Suppressor macrophage treated with lipopolysaccharide for 4 hours (primary cell): ENCODE measurements at regions not wholly inside any gene's neighbourhood (a gene's known extent, or its start where the extent isn't known, plus 50 kb on each side); places are given as distances from the start of the nearest gene placed in this dataset.
"Not testable (repeated sequence)": the region's sequence is repeated elsewhere in the genome, so short reads cannot be mapped to it uniquely, and the experiment has no call there.

Source experiments
- DNase-seq: peaks from one replicate; pipeline ENCODE4 v3.0.0-alpha.2; 2020

DNA sequence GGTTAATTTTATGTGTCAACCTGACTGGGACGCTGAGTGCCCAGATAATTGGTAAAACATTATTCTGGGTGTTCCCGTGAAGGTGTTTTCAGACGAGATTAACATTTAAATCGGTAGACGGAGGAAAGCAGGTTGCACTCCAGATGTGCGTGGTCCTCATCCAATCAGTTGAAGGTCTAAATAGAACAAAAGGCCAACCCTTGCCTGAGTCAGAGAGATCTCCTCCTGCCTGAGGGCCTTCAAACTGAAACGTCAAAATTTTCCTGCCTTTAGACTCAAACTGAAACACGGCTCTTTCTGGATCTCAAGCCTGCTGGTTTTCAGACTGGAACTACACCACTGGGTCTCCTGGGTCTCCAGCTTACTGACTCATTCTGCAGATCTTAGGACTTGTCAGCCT lies 70.9 kb downstream of the NPIPA5 start:
- DNase-seq: not testable (repeated sequence)

DNA sequence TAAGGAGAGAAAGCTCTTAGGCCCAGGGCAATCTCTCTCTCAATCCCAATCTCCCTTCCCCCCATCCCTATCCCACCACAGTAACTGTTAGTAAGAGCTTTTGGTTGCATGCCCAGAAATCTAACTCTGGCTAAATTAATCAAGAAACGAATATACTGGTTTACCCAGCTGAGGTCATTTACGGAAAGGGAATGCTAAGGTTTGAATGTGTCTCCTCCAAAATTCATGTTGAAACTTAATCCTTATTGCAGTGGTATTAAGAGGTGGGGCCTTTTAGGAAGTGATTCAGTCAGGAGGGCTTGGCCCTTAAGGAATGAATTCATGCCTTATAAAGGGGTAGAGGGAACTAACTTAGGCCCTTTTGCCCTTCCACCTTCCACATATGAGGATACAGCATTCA lies 72.2 kb downstream of the NPIPA5 start:
- DNase-seq: not testable (repeated sequence)

DNA sequence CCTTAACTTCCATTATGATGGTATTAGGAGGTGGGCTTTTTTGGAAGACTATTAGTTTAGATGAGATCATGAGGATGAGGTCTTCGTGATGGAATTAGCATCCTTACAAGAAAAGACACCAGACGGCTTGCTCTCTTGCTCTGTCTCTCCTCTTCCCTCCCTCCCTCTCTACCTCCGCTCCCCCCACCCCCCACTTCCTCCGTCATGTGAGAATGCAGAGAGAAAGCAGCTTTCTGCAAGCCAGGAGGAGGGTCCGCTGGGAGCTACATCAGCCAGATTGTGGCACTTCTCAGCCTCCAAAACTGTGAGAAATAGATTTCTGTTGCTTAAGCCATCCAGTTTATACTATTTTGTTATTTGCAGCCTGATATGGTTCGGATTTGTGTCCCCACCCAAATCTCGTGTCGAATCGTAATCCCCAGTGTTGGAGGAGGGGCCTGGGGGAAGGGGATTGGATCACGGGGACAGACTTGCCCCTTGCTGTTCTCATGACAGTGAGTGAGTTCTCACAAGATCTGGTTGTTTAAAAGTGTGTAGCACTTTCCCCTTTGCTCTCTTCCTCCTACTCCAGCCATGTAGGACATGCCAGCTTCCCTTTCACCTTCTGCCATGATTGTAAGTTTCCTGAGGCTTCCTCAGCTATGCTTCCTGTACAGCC lies 74.3 kb downstream of the NPIPA5 start:
- DNase-seq: not testable (repeated sequence)

DNA sequence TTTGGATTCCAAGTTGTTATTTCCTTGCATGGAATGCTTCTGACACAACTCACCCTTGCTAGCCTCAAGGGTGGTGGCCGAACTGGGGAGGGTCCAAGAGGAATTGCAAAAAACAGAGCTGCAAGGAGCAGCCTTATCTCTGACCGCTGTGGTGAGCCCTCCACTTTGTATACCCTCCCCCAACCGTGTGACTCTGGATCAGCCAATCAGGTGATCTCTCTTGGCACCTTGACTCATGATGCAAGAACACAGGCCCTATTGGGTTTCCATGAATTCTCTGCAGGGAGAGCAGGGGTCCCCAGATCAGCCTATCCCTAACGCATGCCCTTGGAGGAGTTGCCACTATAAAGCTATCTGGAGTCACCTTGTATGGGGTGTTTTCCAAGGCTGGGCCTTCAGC lies 81.0 kb downstream of the NPIPA5 start:
- DNase-seq: not testable (repeated sequence)

DNA sequence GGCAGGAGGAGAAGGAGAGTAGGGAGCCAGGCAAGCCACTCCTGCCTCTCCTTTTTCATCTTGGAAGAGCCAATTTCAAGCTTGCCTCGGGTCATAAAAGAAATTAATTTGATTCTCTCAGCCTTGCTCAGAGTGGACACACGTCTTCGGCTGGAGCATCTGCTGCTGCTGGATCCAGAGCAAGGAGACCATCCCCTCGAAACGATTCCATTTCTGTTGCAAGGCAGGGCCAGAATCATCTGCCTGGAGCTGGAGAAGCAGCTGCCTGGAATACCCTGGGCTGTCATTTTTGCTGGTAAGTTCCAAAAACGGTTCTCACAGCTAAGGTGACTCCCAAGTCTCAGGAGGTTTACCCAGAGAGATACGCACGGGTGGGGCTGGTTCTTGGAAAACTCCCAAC lies 103.3 kb downstream of the NPIPA5 start:
- DNase-seq: not testable (repeated sequence)

DNA sequence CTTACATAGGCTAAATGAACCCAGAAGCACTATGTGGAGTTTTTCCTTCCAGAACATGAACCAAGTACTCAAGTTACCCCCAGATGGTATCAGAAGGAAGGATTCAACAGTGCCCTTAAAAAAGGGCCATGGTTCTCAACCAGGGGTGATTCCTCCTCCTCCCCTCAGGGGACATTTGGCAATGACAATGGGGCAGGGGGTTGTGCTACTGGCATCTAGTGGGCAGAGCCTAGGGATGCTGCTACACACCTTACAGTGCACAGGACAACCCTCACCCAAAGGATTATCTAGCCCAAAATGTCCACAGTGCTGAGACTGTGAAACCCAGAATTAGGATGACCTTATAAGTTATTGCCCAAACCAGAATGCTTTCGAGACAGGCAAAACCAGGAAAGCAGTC lies 104.1 kb downstream of the NPIPA5 start:
- not testable (repeated sequence) for DNase-seq

DNA sequence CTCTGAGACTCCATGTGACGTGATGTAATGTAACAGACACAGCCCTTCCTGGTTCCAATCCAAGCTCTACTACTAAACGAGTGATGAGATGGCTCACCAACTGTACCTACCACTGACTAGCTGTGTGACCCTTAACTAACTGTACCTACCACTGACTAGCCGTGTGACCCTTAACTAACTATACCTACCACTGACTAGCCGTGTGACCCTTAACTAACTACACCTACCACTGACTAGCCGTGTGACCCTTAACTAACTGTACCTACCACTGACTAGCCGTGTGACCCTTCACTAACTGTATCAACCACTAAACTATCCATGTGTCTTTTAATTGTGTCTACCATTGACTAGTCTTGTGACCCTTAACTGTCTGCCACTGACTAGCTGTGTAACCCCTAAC lies 111.2 kb downstream of the NPIPA5 start:
- not testable (repeated sequence) for DNase-seq

DNA sequence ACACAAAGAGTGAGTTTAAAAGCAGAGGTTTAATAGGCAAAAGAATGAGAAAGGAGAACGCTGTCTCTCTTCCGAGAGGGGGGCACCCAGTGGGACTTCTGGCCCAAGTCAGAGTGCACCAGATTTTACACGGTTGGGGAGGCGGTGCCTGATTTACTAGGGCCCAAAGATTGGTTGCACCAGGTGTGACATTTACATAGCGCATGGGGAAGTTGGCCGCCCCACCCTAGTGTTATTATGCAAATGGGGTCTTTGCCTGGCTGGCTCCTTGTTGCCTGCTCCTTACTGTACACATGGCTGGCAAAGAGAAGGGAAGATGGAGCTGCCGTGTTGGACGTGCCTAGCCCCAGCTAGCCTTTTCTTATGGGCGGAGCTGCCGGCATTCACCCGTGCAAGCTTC lies 115.9 kb downstream of the NPIPA5 start:
- not testable (repeated sequence) for DNase-seq

DNA sequence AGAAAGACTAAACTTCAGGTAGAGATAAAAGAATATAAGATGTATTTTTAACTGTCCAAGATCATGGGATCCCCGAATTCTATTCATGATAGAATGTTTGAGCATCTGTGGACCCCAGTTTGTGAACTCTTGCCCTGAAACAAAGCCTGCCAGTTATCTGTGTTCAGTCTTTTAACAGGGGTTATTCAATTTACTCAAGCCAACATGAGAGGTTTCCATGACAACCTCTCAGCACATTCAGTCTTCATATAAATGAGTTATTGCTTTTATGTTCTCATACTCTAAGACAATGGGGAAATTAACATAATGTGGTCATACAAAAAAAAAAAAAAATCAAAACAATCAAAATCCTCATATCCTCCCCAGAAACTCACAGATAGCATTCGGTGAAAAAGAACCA lies 130.1 kb downstream of the NPIPA5 start:
- DNase-seq: not testable (repeated sequence)

DNA sequence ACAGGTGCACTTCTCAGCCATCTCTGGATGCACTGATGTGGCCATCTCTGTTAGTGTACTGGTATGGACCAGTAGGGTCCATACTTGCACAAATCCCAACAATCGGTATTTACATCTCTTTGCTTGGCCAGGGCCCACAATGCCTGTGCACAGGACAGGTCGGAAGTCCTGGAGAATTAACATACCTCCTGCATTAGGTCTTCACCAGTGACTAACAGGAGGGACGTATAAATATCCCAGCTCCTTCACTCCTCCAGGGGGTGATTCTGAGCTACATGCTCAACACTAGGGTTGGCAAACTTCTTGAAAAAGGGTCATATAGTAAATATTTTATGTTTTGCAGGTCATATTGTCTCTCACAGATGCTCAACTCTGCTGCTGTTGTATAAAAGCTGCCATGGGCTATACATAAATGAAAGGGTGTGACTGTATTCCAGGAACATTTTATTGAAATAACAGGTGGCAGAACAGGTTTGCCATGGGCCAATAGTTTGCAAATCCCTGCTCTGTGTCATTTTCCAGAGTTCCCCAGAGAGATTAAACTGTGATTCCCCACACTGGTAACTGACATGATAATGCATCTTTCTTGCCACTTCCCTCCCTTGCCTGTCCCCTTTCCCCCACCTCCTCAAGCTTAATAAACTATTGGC lies 141.3 kb downstream of the NPIPA5 start:
- not testable (repeated sequence) for DNase-seq

DNA sequence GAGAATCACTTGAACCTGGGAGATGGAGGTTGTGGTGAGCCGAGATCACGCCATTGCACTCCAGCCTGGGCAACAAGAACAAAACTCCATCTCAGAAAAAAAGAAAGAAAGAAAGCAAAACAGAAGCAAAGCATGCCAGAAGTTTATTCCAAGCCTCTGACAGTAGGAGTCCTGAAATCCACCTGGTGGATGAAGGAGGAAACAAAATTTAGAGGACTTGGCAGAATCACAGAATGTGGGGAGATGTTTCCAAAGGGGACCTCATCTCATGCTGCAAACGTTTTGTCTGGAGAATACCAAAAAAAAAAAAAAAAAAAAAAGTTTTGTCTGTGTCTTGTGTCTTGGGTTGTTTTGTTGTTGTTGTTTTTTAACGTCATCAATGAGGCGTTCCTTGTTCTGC lies 141.1 kb upstream of the RRN3 start:
- DNase-seq: not testable (repeated sequence)

DNA sequence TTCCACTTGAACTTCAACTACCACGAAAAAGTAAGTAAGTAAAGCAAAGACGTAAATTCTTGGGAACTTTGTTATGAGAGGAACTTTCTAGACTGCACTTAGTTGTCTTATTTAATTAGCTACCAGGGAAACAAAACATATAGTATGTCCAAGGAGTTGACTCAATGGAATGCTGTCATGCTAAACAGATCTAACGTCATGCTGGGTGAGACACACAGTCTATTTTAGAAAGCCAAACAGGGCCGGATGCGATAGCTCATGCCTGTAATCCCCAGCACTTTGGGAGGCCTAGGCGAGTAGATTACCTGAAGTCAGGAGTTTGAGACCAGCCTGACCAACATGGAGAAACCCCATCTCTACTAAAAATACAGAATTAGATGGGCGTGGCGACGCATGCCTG lies 140.6 kb upstream of the RRN3 start:
- not testable (repeated sequence) for DNase-seq

DNA sequence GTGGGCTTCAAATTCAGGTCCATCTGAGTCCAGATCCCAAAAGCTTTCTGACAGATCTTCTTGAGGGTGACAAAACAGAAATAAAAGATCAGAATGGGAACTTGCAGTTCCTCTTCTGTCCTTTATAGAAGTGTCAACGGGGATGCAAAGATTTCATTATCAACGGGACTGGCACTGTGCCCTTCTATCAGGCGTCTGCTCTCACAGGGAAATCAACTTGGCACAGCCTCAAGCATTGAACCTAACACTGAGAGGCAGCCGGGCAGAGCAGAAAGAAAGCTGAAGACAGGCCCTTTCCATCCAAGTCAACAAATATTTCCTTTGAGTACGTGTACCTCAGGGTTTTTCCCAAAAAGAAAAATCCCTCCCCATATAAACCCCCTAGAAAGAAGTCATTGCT lies 136.4 kb upstream of the RRN3 start:
- DNase-seq: not testable (repeated sequence)

DNA sequence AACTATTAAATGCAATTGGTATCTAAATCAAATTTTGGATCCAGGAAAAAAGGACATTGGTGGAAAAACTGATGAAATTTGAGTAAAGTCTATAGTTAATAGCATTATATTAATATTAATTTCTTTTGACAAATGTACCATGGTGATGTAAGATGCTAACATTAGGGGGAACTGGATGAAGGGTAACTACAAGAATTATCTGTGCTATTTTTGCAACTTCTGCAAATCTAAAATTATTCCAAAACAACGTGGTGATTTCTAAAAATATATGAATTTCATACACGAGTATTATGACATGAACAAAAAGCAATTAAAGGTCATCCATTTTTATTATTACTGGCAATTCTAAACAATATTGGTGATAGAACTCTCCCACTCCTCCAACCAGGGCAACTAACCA lies 135.6 kb upstream of the RRN3 start:
- DNase-seq: not testable (repeated sequence)

DNA sequence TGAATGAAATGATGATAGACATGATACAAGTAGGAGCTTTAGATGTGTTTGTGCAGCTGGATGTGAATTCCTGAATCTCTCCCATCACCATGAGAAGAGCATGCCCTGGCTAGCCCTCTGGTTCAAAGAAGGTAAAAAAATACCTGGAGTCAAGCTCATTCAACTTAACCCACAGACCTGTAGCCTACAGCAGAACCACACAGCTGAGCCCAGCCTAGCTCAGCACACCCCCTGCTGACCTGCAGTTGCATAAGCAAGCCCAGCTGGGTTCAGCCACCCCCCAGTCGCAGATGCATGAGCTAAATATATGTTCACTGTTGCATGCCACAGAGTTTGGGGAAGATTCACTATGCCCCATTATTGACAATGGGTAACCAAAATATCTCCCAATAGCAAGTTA lies 130.6 kb upstream of the RRN3 start:
- DNase-seq: not testable (repeated sequence)

DNA sequence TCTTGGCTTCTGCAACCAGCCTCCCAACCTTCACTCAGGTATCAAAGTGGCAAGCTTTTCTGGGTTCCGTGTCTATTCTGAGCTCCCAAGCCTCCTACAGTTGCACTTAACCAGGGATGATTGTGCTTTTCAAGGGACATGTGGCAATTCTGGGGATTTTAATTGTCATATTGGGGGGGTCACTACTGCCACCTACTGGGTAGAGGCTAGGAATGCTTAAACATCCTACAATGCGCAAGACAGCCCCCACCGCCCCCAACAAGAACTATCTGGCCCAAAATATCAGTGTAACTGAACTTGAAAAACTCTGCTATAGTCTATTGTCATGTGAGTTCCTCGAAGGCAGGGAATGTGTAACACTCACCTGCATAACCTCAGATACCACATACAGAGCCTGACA lies 129.3 kb upstream of the RRN3 start:
- not testable (repeated sequence) for DNase-seq

DNA sequence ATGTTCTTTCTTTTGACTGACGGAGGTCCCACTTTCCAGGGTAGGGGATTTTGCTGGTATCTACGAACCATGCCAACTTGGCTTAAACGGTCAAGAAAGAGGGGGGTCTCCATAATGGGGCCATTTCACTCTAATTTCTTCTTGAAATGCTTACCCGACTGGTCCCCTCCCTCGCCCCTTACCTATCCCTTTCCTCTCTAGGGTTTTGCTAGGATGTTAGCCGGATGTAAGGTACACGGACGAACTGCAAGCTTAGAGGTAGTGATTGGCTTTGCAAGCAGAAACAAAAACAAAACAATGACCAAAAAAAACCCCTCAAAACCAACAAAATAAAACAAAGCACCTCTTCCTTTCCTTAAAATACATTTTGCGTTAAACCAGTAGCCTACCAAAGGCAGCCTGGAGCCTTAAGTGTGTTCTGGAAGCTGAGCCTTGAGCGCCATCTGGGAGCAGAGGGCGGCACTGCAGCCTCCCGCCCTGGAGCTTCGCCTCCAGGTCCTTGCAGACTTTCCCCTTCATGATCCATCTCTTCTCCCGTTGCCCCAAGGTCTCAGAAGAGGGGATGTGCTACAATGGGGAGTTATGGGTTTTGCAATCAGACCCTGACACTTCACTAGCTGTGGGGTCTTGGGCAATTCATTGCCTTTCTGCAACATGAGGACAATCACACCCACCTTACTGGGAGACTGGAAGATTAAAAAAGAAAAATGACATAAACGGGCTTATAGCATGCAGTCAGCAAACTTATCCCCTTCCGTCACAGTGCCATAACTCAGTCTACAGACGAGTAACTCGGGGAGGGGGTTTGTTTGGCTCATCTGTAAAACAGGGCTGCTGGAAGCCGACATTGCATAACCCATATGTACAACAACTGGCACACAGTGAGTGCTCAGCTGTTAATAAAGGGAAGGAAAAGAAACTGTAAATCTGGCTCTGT lies 125.9 kb upstream of the RRN3 start:
- peak; percentile 7 for DNase-seq

DNA sequence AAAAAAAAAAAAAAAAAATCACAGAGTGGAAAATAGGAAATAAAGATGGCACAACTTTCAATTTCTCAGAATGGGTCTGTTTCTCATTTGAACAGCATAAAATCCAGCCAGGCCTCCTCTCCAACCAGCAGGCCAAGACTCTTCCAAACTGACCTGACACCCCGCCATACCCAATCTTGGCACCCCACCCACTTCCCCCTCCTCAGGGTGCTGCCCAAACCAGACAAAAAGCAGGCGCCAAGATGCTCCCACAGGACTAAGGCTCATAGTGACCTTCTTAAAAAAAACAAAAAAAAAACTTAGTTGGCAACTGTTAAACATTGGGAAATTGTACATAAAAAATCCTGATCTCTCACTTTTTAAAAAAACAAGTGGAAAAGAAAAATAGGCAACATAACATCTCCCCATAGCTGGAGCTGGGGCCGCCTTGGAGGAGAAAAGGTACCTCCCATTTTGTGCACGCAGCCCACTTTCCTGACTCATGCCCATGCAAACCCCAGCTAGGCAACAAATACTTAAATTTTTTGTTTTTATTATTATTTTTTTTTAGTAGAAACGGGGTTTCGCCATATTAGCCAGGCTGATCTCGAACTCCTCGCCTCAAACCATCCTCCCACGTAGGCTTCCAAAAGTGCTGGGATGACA lies 124.9 kb upstream of the RRN3 start:
- DNase-seq: not testable (repeated sequence)

DNA sequence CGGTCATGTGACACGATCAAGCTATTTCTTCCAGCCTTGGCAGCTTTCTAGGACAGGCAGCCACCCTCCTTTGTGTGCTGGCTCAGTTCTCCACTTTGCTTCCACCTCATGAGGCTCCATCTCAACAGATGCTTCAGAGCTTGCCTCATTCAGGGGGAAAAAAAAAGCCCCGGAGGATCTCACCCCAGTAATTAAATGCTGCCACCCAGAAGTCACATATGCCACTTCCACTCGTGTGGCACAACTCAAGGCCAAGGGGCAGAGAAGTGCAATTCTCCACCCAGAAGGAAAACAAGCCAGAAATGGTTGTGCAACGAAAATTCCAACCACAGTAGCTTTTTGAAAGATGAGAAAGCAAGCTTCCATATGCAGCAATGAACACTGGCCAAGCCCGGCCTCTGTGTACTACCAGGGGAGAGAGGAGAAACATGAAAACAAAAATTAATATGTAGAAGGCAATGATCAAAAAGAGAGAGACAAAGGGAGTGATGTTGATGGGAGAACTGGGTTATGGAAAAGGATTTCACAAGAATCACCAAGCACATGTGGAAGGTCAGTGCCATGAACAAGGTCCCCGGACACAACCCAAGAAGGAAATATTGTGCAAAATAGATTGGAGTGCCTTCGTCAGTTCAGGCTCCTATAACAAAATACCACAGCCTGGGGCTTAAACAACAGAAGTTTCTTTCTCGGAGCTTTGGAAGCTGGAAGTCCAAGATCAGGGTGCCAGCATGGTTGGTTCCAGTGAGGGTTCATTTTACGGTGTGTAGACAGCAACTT lies 113.3 kb upstream of the RRN3 start:
- not testable (repeated sequence) for DNase-seq

DNA sequence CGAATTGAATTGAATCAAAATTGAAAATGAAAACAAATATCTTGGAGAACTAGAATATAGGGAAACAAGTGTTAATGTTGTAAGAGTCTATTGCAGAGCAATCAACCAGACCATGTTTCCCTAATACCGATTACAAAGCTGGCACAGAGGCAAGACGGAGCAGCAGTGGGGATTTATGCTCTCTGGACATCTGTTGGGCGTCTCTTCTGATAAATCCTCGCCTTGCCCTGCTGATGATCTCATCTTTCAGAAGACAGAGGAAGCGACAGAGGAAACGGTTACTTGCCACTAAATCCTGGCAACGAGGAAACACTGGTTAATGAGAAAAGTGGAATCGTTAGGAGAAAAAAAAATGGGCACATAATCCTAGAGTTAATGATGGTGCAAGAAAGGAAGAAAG lies 112.4 kb upstream of the RRN3 start:
- DNase-seq: not testable (repeated sequence)

DNA sequence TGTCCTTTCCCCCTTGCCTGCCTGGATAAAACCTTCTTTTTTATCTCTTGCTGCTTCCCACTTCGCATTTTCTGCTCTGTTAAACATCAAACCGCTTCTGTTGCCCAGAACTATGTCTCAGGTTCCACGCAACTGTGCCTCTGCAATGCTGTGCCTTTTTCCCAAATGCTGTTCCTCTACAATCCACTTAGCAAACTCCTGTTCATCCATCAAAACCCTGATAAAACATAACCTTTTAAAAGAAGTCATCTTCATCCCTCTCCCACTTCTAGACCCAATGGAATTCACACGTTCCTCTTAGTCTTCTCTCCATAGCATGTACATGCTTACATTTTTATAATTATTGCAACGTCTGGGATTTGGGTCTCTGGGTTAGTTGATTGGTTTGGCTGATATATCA lies 111.9 kb upstream of the RRN3 start:
- DNase-seq: not testable (repeated sequence)

DNA sequence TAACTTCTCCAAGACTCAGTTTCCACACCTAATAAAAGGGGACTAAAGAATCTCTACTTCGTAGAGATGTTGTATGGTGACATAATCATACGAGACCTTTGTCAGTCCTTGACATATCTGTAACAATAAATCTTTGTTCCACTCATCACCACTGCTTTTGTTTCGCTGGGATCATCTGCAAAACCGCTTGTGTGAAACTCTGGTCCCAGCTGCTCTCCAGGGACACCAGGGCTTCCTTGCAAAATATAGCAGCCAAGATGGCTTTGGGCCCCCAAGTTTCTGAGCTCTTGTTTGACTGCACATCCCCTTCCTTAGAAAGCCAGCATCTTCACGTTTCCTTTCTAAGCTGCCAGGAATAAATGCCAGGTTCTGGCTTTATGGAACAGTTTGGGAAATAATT lies 110.5 kb upstream of the RRN3 start:
- DNase-seq: not testable (repeated sequence)
